Fibroblast of pulmonary artery (primary cell): ENCODE measurements at regions not wholly inside any gene's neighbourhood (a gene's known extent, or its start where the extent isn't known, plus 50 kb on each side); places are given as distances from the start of the nearest gene placed in this dataset.

Experiments
- DNase-seq: peaks from one replicate; pipeline ENCODE4 v3.0.0-alpha.2; 2010; ENCODE audit warnings: low read depth
- H3K4me3 ChIP-seq: replicated peaks from 2 replicates; pipeline ENCODE4 v1.5.1; 2011; ENCODE audit warnings: low read depth, mild to moderate bottlenecking, control low read depth, low read length, moderate library complexity
- CTCF ChIP-seq: IDR thresholded peaks from 2 replicates; pipeline ENCODE4 v1.5.1; 2011; ENCODE audit warnings: mild to moderate bottlenecking, control low read depth, low read length, inconsistent platforms; ENCODE audit errors: missing control alignments

- peak; percentile 73 for DNase-seq
- H3K4me3 ChIP-seq, result no peak overlapping the region
- no peak for TF ChIP-seq CTCF
Measured at GRCh38 chr6:121515630-121516265, 80.3 kb downstream of the GJA1 start.

GRCh38 chr6:121516331-121516730, 80.9 kb downstream of the GJA1 start:
- no peak for DNase-seq
- no peak for TF ChIP-seq CTCF
- no peak overlapping the region for H3K4me3 ChIP-seq

- DNase-seq, result peak; percentile 85
- no peak for TF ChIP-seq CTCF
- H3K4me3 ChIP-seq, result no peak overlapping the region
Measured at GRCh38 chr6:121520337-121521163, 85.1 kb downstream of the GJA1 start.

GRCh38 chr6:121521164-121521555, 85.7 kb downstream of the GJA1 start:
- no peak for DNase-seq
- no peak for TF ChIP-seq CTCF
- no peak overlapping the region for H3K4me3 ChIP-seq

- TF ChIP-seq CTCF, result no peak
- DNase-seq, result peak; percentile 98
- H3K4me3 ChIP-seq, result peak overlapping the region; percentile 38
Measured at GRCh38 chr6:121522265-121522664, 86.8 kb downstream of the GJA1 start.

- peak; percentile 62 for DNase-seq
- no peak for TF ChIP-seq CTCF
- peak overlapping the region; percentile 38 for H3K4me3 ChIP-seq
Measured at GRCh38 chr6:121522771-121523386, 87.4 kb downstream of the GJA1 start.
